Esophagus muscularis mucosa (tissue), 3 donors: ENCODE measurements at regions not wholly inside any gene's neighbourhood (a gene's known extent, or its start where the extent isn't known, plus 50 kb on each side); places are given as distances from the start of the nearest gene placed in this dataset.

ENCODE experiments used
- CTCF ChIP-seq, 3 experiments: fragments of 200-600 bp in 2 of 3; fragments of 450-650 bp in 1 of 3; sonication (generic) in 2 of 3; IDR thresholded peaks; one replicate each; pipeline ENCODE4 v1.5.1; 2017 to 2019; ENCODE audit warnings: antibody characterized with exemption in 3 of 3, mild to moderate bottlenecking in 2 of 3, moderate library complexity in 1 of 3
- POLR2A ChIP-seq: fragments of 450-650 bp; IDR thresholded peaks from one replicate; pipeline ENCODE4 v1.6.1; 2017; ENCODE audit warnings: antibody characterized with exemption, moderate library complexity, mild to moderate bottlenecking, low read depth
- POLR2AphosphoS5 ChIP-seq, 2 donors: sonication (generic); formaldehyde crosslinking; IDR thresholded peaks; one replicate each; pipeline ENCODE4 v1.6.1; 2017; ENCODE audit warnings: antibody characterized with exemption in 2 of 2

- TF ChIP-seq CTCF (IDR thresholded peaks at IDR 0.05) (no peak), POLR2AphosphoS5 (IDR thresholded peaks at IDR 0.05) (no peak), POLR2A (no peak)
Observed at GRCh38 chr21:27695246-27695645, 728.4 kb upstream of the ADAMTS5 start.
